GM18520 (cell line): ENCODE measurements at regions not wholly inside any gene's neighbourhood (a gene's known extent, or its start where the extent isn't known, plus 50 kb on each side); places are given as distances from the start of the nearest gene placed in this dataset.
"Not testable (repeated sequence)": the region's sequence is repeated elsewhere in the genome, so short reads cannot be mapped to it uniquely, and the experiment has no call there.

Experiments
- ATAC-seq: cut with Tn5 transposase; IDR thresholded peaks from one replicate; pipeline ENCODE4 v1.9.1; 2021; ENCODE audit not compliant: unreplicated experiment

- no peak for ATAC-seq
Measured at GRCh38 chr5:128782446-128782845, 182.8 kb upstream of the SLC27A6 start.

- no peak for ATAC-seq
Measured at GRCh38 chr5:128784726-128785125, 180.6 kb upstream of the SLC27A6 start.

- ATAC-seq, result no peak
Measured at GRCh38 chr5:128791312-128791711, 174.0 kb upstream of the SLC27A6 start.

- ATAC-seq, result no peak
Measured at GRCh38 chr5:128796506-128796905, 168.8 kb upstream of the SLC27A6 start.

GRCh38 chr5:128798871-128799270 lies 166.4 kb upstream of the SLC27A6 start:
- no peak for ATAC-seq

- ATAC-seq, result no peak
Measured at GRCh38 chr5:128799945-128800344, 165.3 kb upstream of the SLC27A6 start.

- no peak for ATAC-seq
Measured at GRCh38 chr5:128800377-128800776, 164.9 kb upstream of the SLC27A6 start.

- ATAC-seq, result no peak
Measured at GRCh38 chr5:128813317-128814070, 151.8 kb upstream of the SLC27A6 start.

GRCh38 chr5:128815201-128815600 lies 150.1 kb upstream of the SLC27A6 start:
- ATAC-seq, result no peak

- no peak for ATAC-seq
Measured at GRCh38 chr5:128825826-128826225, 139.5 kb upstream of the SLC27A6 start.

- no peak for ATAC-seq
Measured at GRCh38 chr5:128826275-128826674, 139.0 kb upstream of the SLC27A6 start.

- no peak for ATAC-seq
Measured at GRCh38 chr5:128836571-128836970, 128.7 kb upstream of the SLC27A6 start.

- no peak for ATAC-seq
Measured at GRCh38 chr5:128838623-128839022, 126.7 kb upstream of the SLC27A6 start.

GRCh38 chr5:128842241-128842640 lies 123.0 kb upstream of the SLC27A6 start:
- no peak for ATAC-seq

- ATAC-seq, result no peak
Measured at GRCh38 chr5:128844354-128844923, 120.8 kb upstream of the SLC27A6 start.

- ATAC-seq, result no peak
Measured at GRCh38 chr5:128850049-128850448, 115.2 kb upstream of the SLC27A6 start.

GRCh38 chr5:128854931-128855330 lies 110.4 kb upstream of the SLC27A6 start:
- no peak for ATAC-seq

- ATAC-seq, result no peak
Measured at GRCh38 chr5:128857076-128857677, 108.1 kb upstream of the SLC27A6 start.

GRCh38 chr5:128858995-128859394 lies 106.3 kb upstream of the SLC27A6 start:
- no peak for ATAC-seq

GRCh38 chr5:128861155-128861554 lies 104.1 kb upstream of the SLC27A6 start:
- not testable (repeated sequence) for ATAC-seq

GRCh38 chr5:128869970-128870369 lies 95.3 kb upstream of the SLC27A6 start:
- no peak for ATAC-seq

GRCh38 chr5:128870373-128870772 lies 94.9 kb upstream of the SLC27A6 start:
- no peak for ATAC-seq
